ENCODE measurements at regions not wholly inside any gene's neighbourhood (a gene's known extent, or its start where the extent isn't known, plus 50 kb on each side); places are given as distances from the start of the nearest gene placed in this dataset.

GRCh38 chr2:221360742-221361141, 211.4 kb downstream of the EPHA4 start:
- no peak for TF ChIP-seq CTCF (IDR thresholded peaks at IDR 0.05)
- no peak for TF ChIP-seq POLR2A (IDR thresholded peaks at IDR 0.05)
